HUES64 (cell line): ENCODE measurements at regions not wholly inside any gene's neighbourhood (a gene's known extent, or its start where the extent isn't known, plus 50 kb on each side); places are given as distances from the start of the nearest gene placed in this dataset.

Experiments
- H3K27ac ChIP-seq: 2 replicates; pipeline ENCODE4 v1.7.0; 2013; ENCODE audit warnings: low read depth, low read length, inconsistent platforms
- H3K27me3 ChIP-seq: 2 replicates; pipeline ENCODE4 v1.6.1; 2013; ENCODE audit warnings: mild to moderate bottlenecking, low read length; ENCODE audit not compliant: insufficient read depth
- H3K36me3 ChIP-seq: 2 replicates; pipeline ENCODE4 v1.6.1; 2013; ENCODE audit warnings: mild to moderate bottlenecking, low read length; ENCODE audit not compliant: insufficient read depth
- H3K4me1 ChIP-seq: 2 replicates; pipeline ENCODE4 v1.6.1; 2013; ENCODE audit warnings: mild to moderate bottlenecking, low read length, moderate library complexity; ENCODE audit not compliant: insufficient read depth
- H3K4me3 ChIP-seq: 2 replicates; pipeline ENCODE4 v1.5.1; 2013; ENCODE audit warnings: mild to moderate bottlenecking, low read length, moderate library complexity
- H3K9ac ChIP-seq: 2 replicates; pipeline ENCODE4 v1.6.1; 2013; ENCODE audit warnings: mild to moderate bottlenecking, low read depth, low read length
- H3K9me3 ChIP-seq: 2 replicates; pipeline ENCODE4 v1.6.1; 2013; ENCODE audit warnings: low read depth, low read length; ENCODE audit not compliant: insufficient read depth
- WGBS: fragments of 150-250, 120-280 bp; methylation state at CpG from one replicate; pipeline ENCODE4 v1.1.7; 2013; ENCODE audit warnings: missing lambda C conversion rate; 5-methylcytosine and 5-hydroxymethylcytosine counted together

DNA sequence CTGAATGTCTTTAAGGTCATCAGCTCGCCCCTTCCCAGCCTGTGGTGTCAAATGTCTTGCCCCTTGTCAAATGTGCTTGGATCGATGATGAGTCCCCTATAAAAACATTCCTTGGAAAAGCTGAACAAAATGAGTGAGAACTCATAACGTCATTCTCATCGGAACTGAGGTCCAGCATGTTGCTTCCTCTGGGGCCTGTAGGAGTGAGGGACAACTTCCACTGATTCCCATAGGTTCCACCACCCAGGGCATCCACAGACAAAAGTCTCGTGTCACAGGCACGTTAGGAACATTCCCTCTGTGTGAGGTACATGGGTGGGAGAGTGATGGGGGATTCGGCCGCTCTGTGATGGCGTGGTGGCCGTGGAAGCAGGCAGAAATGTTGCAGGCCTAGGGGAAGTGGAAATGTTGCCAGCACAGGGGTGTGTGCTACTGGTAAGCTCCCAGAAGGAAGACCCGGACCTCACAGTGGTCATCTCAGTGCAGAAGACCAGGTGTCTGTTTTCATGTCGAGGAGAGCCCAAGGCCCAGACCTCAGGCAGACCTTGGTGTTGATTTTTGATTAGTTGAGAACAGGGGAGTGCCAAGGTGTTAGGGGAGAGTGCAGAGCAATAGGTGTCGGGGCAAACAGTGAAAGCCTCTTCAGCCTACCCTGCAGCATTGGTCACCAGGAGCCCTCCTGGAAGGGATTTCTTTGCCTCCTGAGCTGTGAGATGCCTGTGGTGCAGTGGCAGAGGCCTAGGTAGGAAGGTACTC is 96.8 kb downstream of the SNRPN start:
- peaks cover 82% of the 10 kb centered on the region for H3K9me3 ChIP-seq
- peaks cover 94% of the 10 kb centered on the region for H3K36me3 ChIP-seq

DNA sequence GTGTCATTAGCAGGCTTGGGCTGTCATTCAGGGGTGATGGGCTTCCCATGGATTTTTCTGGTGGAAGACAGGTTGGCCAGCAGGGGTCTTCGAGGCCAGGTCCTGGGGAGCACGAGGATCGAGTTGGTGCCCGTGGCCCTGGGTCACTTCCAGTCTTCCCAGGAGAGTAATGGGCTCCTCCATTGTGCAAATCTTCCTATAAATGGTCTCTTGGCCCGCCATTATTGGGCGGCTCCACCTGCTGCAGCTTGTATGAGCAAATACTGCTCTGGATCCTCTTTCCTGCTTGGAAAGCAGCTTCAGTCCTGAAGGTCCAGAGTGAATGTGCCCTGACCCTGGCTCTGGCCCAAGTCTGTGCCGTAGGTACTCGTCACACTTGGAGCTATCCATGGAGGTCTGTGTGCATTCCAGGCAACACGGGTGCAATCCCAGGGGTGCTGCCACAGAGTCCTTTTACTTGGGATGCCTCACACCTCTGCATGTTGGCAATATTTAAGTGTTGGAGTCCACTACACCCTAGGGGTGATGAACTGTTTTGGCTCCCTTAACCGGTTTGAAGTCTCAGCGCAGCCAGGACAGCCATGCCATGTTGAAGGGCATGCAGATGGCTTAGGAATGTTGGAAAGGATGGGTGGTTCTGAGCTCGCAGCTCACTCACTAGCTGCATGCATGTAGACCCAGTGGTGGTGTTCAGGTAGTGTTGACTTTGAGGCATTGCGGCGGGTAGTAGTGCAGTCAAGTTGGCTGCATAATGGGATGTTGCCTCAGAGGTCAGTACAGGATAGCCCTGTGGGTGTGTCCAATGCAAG is 97.6 kb downstream of the SNRPN start:
- no peaks in the 10 kb centered on the region for H3K27me3 ChIP-seq
- H3K9me3 ChIP-seq = peaks cover 88% of the 10 kb centered on the region
- no peak overlapping the region for H3K9ac ChIP-seq
- WGBS = 94% methylated on average over 14 of the region's 14 CpGs
- no peak overlapping the region for H3K27ac ChIP-seq
- no peaks in the 10 kb centered on the region for H3K4me1 ChIP-seq
- no peak overlapping the region for H3K4me3 ChIP-seq
- H3K36me3 ChIP-seq = peaks cover 94% of the 10 kb centered on the region

More for the DNA sequence above, 96.8 kb downstream of the SNRPN start:
- Histone ChIP-seq H3K27ac (no peak overlapping the region), H3K4me1 (no peaks in the 10 kb centered on the region), H3K9ac (no peak overlapping the region), H3K4me3 (no peak overlapping the region), H3K27me3 (no peaks in the 10 kb centered on the region)
- 88% methylated on average over 13 of the region's 13 CpGs for WGBS

DNA sequence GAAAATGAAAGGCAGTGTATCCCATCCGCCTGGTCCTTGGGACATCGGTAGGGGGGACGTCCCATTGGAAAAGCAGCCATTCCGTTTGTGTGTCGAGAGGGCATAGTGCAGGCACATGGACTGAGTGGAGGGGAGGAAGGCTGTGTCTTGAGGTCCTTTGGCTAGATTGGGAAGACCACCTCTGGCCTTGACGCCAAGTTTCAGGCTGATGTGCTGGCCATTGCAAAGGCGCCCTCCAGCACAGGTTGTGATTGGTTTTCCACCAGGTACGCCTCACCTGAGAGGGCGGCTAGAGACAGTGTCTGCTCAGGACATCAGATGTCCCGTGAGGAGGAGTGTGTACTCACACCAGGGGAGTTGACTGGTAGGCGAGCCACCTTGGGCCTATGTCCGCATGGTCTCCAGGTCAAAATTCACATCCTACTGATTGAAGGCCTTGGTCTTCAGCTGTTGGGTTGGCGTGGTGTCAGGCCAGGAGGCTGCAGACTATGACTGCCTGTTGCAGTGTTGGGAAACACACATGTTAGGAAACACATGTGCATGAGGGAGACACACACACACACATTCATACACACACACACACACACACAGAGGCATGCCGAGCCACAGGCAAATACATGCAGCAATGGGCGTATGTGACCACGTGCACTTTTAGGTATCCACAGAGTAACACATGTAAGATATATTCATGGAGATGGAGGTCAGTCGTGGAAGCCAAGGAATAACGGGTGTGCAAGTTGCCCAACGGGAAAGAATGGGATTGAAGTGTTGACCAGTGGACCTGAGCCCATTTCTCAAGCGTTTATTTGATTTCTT is 98.4 kb downstream of the SNRPN start:
- H3K27me3 ChIP-seq = no peaks in the 10 kb centered on the region
- peaks cover 94% of the 10 kb centered on the region for H3K36me3 ChIP-seq
- no peaks in the 10 kb centered on the region for H3K4me1 ChIP-seq
- H3K4me3 ChIP-seq = no peak overlapping the region
- peaks cover 91% of the 10 kb centered on the region for H3K9me3 ChIP-seq
- H3K27ac ChIP-seq = no peak overlapping the region
- WGBS = 92% methylated on average over 20 of the region's 20 CpGs
- no peak overlapping the region for H3K9ac ChIP-seq

DNA sequence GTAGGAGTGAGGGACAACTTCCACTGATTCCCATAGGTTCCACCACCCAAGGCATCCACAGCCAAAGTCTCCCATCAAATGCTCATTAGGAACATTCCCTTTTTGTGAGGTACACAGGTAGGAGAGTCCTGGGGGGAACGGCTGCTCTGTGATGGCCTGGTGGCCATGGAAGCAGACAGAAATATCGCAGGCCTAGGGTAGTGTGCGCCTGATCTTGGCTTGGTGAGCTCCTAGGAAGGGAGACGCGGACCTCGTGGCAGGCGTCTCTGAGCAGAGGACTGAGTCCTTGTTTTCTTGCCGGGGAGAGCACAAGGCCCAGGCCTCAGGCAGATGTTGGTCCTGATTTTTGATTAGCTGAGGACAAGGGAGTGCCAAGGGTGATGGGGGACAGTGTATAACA is 99.5 kb downstream of the SNRPN start:
- Histone ChIP-seq H3K27ac (no peak overlapping the region), H3K9me3 (peaks cover 98% of the 10 kb centered on the region), H3K4me3 (no peak overlapping the region), H3K9ac (no peak overlapping the region), H3K36me3 (peaks cover 100% of the 10 kb centered on the region), H3K4me1 (no peaks in the 10 kb centered on the region), H3K27me3 (no peaks in the 10 kb centered on the region)
- 93% methylated on average over 8 of the region's 8 CpGs for WGBS

DNA sequence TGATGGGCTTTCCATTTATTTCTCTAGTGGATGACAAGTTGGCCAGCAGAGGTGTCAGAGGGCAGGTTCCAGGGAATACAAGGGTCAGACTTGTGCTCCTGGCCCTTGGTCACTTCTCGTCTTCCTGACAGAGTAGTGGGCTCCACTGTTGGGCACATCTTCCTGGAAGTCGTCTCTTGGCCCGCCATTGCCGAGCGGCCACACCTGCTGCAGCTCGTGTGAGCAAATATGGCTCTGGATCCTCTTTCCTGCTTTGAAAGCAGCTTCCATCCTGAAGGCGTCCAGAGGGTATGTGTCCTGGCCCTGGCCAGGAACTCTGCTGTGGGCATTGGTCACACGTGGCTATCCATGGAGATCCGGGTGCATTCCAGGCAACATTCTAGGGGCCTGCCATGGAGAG is 100.2 kb downstream of the SNRPN start:
- Histone ChIP-seq H3K4me1 (no peaks in the 10 kb centered on the region), H3K27ac (no peak overlapping the region), H3K9ac (no peak overlapping the region), H3K36me3 (peaks cover 100% of the 10 kb centered on the region), H3K27me3 (no peaks in the 10 kb centered on the region), H3K9me3 (peaks cover 98% of the 10 kb centered on the region), H3K4me3 (no peak overlapping the region)
- WGBS = 93% methylated on average over 9 of the region's 9 CpGs

DNA sequence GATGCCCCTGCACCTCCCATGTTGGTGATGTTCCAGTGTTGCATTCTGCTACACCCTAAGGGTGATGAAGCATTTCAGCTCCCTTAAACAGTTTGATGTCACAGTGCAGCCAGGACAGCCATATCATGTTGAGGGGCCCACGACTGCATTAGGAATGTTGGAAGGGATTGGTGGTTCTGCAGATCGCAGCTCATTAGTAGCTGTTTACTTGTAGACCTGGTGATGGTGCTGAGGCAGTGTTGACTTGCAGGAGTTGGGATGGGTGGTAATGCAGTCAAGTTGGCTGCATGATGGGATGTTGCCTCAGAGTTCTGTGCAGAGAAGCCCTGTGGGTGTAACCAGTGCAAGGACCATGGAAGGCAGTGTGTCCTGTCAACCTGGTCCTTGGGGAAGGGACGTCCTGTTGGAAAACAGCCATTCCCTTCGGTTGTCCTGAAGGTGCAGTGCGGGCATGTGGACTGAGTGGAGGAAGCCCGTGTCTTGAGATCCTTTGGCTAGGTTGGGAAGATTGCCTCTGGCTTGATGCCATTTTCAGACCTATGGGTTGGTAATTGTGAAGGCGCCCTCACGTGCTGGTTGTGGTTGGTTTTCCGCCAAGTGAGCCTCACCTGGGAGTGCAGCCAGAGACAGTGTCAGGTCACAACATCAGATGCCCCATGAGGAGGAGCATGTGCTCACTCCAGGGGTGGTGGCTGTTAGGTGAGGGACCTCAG is 100.7 kb downstream of the SNRPN start:
- Histone ChIP-seq H3K27me3 (no peaks in the 10 kb centered on the region), H3K9me3 (peaks cover 98% of the 10 kb centered on the region), H3K36me3 (peaks cover 100% of the 10 kb centered on the region), H3K9ac (no peak overlapping the region), H3K4me3 (no peak overlapping the region), H3K27ac (no peak overlapping the region), H3K4me1 (no peaks in the 10 kb centered on the region)
- 93% methylated on average over 9 of the region's 9 CpGs for WGBS

DNA sequence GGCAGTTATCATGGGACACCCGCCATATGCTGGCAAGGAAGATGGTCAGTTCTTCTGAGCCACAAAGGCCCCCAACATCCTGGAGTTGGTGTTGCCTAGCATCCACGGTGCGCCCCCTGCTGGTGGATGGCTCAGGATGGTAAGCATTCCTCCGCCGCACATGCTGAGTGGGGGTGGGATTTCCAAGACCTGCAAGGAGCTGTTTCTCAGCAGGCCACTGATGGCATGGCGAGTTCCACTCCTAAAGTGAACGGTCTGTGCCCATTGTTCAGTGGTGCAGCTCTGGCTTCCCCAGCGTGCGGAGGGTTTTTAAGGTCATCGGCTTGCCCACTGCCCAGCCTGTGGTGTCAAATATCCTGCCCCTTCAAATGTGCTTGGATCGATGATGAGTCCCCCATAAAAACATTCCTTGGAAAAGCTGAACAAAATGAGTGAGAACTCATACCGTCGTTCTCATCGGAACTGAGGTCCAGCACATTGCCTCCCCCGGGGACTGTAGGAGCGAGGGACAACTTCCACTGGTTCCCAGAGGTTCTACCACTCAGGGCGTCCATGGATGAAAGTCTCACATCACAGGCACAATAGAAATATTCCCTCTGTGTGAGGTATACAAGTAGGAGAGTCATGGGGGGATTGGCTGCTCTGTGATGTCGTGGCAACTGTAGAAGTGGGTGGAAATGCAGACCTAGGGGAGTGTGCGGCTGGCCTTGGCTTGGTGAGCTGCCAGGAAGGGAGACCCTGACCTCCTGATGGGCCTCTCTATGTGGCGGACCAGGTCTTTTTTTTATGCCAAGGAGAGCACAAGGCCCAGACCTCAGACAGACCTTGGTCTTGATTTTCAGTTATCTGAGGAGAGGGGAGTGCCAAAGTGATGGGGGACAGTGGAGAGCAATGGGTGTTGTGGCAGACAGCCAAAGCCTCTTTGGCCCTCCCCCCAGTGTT is 102.0 kb downstream of the SNRPN start:
- H3K27ac ChIP-seq = no peak overlapping the region
- no peak overlapping the region for H3K4me3 ChIP-seq
- H3K36me3 ChIP-seq = peaks cover 100% of the 10 kb centered on the region
- WGBS = 92% methylated on average over 20 of the region's 20 CpGs
- H3K9me3 ChIP-seq = peaks cover 98% of the 10 kb centered on the region
- H3K4me1 ChIP-seq = no peaks in the 10 kb centered on the region
- no peaks in the 10 kb centered on the region for H3K27me3 ChIP-seq
- no peak overlapping the region for H3K9ac ChIP-seq

DNA sequence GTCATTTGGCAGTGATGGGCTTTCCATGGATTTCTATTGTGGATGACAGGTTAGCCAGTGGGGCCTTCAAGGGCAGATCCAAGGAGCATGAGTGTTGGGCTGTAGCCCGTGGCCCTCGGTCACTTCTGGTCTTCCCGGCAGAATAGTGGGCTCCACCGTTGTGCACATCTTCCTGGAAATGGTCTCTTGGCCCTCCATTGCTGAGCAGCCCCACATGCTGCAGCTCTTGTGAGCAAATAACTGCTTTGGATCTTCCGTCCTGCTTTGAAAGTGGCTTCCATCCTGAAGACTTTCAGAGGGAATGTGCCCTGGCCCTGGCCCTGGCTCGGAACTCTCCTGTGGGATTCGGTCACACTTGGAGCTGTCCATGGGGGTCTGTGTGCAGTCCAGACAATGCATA is 102.8 kb downstream of the SNRPN start:
- H3K27me3 ChIP-seq = no peaks in the 10 kb centered on the region
- H3K36me3 ChIP-seq = peaks cover 100% of the 10 kb centered on the region
- peaks cover 96% of the 10 kb centered on the region for H3K9me3 ChIP-seq

DNA sequence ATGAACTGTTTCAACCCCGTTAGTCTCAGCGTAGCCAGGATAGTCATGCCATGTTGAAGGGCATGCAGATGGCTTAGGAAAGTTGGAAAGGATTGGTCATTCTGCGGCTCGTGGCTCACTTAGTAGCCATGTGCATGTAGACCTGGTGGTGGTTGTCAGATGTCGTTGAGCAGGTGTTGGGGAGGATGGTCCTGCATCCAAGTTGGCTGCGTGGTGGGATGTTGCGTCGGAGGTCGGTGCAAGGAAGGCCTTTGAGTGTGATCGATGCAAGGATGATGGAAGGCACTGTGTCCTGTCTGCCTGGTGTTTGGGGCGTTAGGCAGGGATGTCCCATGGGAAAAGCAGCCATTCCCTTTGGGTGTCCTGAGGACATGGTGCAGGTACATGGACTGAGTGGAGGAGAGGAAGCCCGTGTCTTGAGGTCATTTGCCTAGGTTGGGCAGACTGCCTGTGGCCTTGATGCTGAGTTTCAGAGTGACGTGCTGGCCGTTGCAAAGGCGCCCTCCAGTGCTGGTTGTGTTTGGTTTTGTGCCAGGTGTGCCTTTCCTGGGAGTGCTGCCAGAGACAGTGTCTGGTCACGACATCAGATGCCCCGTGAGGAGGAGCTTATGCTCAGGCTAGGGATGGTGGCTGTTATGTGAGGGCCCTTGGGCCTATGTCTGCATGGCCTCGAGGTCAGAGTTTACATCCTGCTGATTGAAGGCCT is 103.4 kb downstream of the SNRPN start:
- peaks cover 96% of the 10 kb centered on the region for H3K9me3 ChIP-seq
- H3K4me3 ChIP-seq = no peak overlapping the region
- no peaks in the 10 kb centered on the region for H3K27me3 ChIP-seq
- peaks cover 100% of the 10 kb centered on the region for H3K36me3 ChIP-seq
- no peaks in the 10 kb centered on the region for H3K4me1 ChIP-seq
- H3K9ac ChIP-seq = no peak overlapping the region
- WGBS = 92% methylated on average over 18 of the region's 18 CpGs
- no peak overlapping the region for H3K27ac ChIP-seq

More for the DNA sequence above, 102.8 kb downstream of the SNRPN start:
- WGBS = 94% methylated on average over 7 of the region's 7 CpGs
- Histone ChIP-seq H3K9ac (no peak overlapping the region), H3K4me3 (no peak overlapping the region), H3K4me1 (no peaks in the 10 kb centered on the region), H3K27ac (no peak overlapping the region)
